ENCODE measurements at regions not wholly inside any gene's neighbourhood (a gene's known extent, or its start where the extent isn't known, plus 50 kb on each side); places are given as distances from the start of the nearest gene placed in this dataset.

- TF ChIP-seq CTCF (IDR thresholded peaks at IDR 0.05) (no peak), POLR2AphosphoS5 (IDR thresholded peaks at IDR 0.05) (no peak), POLR2A (IDR thresholded peaks at IDR 0.05) (no peak)
These were observed 732.6 kb upstream of the CHRM3 start for GRCh38 chr1:238653693-238654321.

Measured in sigmoid colon (tissue), 4 donors.